ENCODE measurements at regions not wholly inside any gene's neighbourhood (a gene's known extent, or its start where the extent isn't known, plus 50 kb on each side); places are given as distances from the start of the nearest gene placed in this dataset.

- no peaks in the 10 kb centered on the region for H3K79me2 ChIP-seq (ENCODE audit: low read length)
- no peak overlapping the region for H3K4me3 ChIP-seq (ENCODE audit: low read length)
- H3K9ac ChIP-seq (ENCODE audit: low read length), result no peak overlapping the region
- H2AFZ ChIP-seq (ENCODE audit: low read depth, low read length), result no peak overlapping the region
- no peaks in the 10 kb centered on the region for H4K20me1 ChIP-seq (ENCODE audit: insufficient read depth, low read length)
- no peak overlapping the region for H3K4me2 ChIP-seq (ENCODE audit: low read length)
- H3K27ac ChIP-seq (ENCODE audit: low read length), result no peak overlapping the region
- H3K4me1 ChIP-seq (ENCODE audit: low read length), result no peaks in the 10 kb centered on the region
- H3K36me3 ChIP-seq (replicated peaks; ENCODE audit: low read depth, low read length), result no peaks in the 10 kb centered on the region
- H3K27me3 ChIP-seq (ENCODE audit: low read depth, low read length), result no peaks in the 10 kb centered on the region
- no peaks in the 10 kb centered on the region for H3K9me3 ChIP-seq (ENCODE audit: insufficient read depth, low read length)
- TF ChIP-seq EZH2phosphoT487 (IDR thresholded peaks at IDR 0.05; ENCODE audit: low read depth), result no peak
- no peak for TF ChIP-seq CTCF (IDR thresholded peaks at IDR 0.05; ENCODE audit: low read depth, low read length)
These were observed 260.3 kb upstream of the KLF4 start for GRCh38 chr9:107749787-107750444.

- TF ChIP-seq CTCF (IDR thresholded peaks at IDR 0.05; ENCODE audit: low read depth, low read length) (no peak), EZH2phosphoT487 (IDR thresholded peaks at IDR 0.05; ENCODE audit: low read depth) (no peak)
- Histone ChIP-seq H3K27me3 (ENCODE audit: low read depth, low read length) (no peaks in the 10 kb centered on the region), H3K9me3 (ENCODE audit: insufficient read depth, low read length) (no peaks in the 10 kb centered on the region), H3K27ac (ENCODE audit: low read length) (no peak overlapping the region), H3K4me3 (ENCODE audit: low read length) (no peak overlapping the region), H3K4me2 (ENCODE audit: low read length) (no peak overlapping the region), H3K36me3 (replicated peaks; ENCODE audit: low read depth, low read length) (no peaks in the 10 kb centered on the region), H4K20me1 (ENCODE audit: insufficient read depth, low read length) (no peaks in the 10 kb centered on the region), H2AFZ (ENCODE audit: low read depth, low read length) (no peak overlapping the region), H3K9ac (ENCODE audit: low read length) (no peak overlapping the region), H3K4me1 (ENCODE audit: low read length) (no peaks in the 10 kb centered on the region), H3K79me2 (ENCODE audit: low read length) (no peaks in the 10 kb centered on the region)
These were observed 255.3 kb upstream of the KLF4 start for GRCh38 chr9:107744873-107745272.

GRCh38 chr9:107742531-107743309 lies 253.2 kb upstream of the KLF4 start:
- Histone ChIP-seq H3K4me3 (ENCODE audit: low read length) (no peak overlapping the region), H3K9ac (ENCODE audit: low read length) (no peak overlapping the region), H3K27me3 (ENCODE audit: low read depth, low read length) (no peaks in the 10 kb centered on the region), H3K36me3 (replicated peaks; ENCODE audit: low read depth, low read length) (no peaks in the 10 kb centered on the region), H2AFZ (ENCODE audit: low read depth, low read length) (no peak overlapping the region), H3K4me1 (ENCODE audit: low read length) (no peaks in the 10 kb centered on the region), H3K27ac (ENCODE audit: low read length) (no peak overlapping the region), H3K79me2 (ENCODE audit: low read length) (no peaks in the 10 kb centered on the region), H3K4me2 (ENCODE audit: low read length) (no peak overlapping the region), H3K9me3 (ENCODE audit: insufficient read depth, low read length) (no peaks in the 10 kb centered on the region), H4K20me1 (ENCODE audit: insufficient read depth, low read length) (no peaks in the 10 kb centered on the region)
- TF ChIP-seq CTCF (IDR thresholded peaks at IDR 0.05; ENCODE audit: low read depth, low read length), result no peak
- no peak for TF ChIP-seq EZH2phosphoT487 (IDR thresholded peaks at IDR 0.05; ENCODE audit: low read depth)

GRCh38 chr9:107740088-107740980 lies 250.8 kb upstream of the KLF4 start:
- H3K27ac ChIP-seq (ENCODE audit: low read length), result no peak overlapping the region
- H3K9me3 ChIP-seq (ENCODE audit: insufficient read depth, low read length), result no peaks in the 10 kb centered on the region
- TF ChIP-seq CTCF (IDR thresholded peaks at IDR 0.05; ENCODE audit: low read depth, low read length) (no peak), EZH2phosphoT487 (IDR thresholded peaks at IDR 0.05; ENCODE audit: low read depth) (no peak)
- no peaks in the 10 kb centered on the region for H4K20me1 ChIP-seq (ENCODE audit: insufficient read depth, low read length)
- no peaks in the 10 kb centered on the region for H3K79me2 ChIP-seq (ENCODE audit: low read length)
- no peak overlapping the region for H3K9ac ChIP-seq (ENCODE audit: low read length)
- no peaks in the 10 kb centered on the region for H3K27me3 ChIP-seq (ENCODE audit: low read depth, low read length)
- no peaks in the 10 kb centered on the region for H3K4me1 ChIP-seq (ENCODE audit: low read length)
- H3K4me3 ChIP-seq (ENCODE audit: low read length), result no peak overlapping the region
- no peak overlapping the region for H2AFZ ChIP-seq (ENCODE audit: low read depth, low read length)
- H3K4me2 ChIP-seq (ENCODE audit: low read length), result no peak overlapping the region
- H3K36me3 ChIP-seq (replicated peaks; ENCODE audit: low read depth, low read length), result no peaks in the 10 kb centered on the region
